Fibroblast of mammary gland (primary cell): ENCODE measurements at regions not wholly inside any gene's neighbourhood (a gene's known extent, or its start where the extent isn't known, plus 50 kb on each side); places are given as distances from the start of the nearest gene placed in this dataset.

Experiments used
- DNase-seq: peaks from one replicate; pipeline ENCODE4 v3.0.0-alpha.2; 2010; ENCODE audit warnings: low read depth
- H3K4me3 ChIP-seq: 2 replicates; pipeline ENCODE4 v1.5.1; 2011; ENCODE audit warnings: low read depth, mild to moderate bottlenecking, low read length, moderate library complexity; ENCODE audit not compliant: control insufficient read depth
- TF ChIP-seq, protein P1 (sequence below): conservative IDR thresholded peaks from 2 replicates; pipeline ENCODE4 v1.5.1; 2011; ENCODE audit warnings: low read depth, low read length, inconsistent platforms; ENCODE audit not compliant: control insufficient read depth, insufficient read depth

DNA sequence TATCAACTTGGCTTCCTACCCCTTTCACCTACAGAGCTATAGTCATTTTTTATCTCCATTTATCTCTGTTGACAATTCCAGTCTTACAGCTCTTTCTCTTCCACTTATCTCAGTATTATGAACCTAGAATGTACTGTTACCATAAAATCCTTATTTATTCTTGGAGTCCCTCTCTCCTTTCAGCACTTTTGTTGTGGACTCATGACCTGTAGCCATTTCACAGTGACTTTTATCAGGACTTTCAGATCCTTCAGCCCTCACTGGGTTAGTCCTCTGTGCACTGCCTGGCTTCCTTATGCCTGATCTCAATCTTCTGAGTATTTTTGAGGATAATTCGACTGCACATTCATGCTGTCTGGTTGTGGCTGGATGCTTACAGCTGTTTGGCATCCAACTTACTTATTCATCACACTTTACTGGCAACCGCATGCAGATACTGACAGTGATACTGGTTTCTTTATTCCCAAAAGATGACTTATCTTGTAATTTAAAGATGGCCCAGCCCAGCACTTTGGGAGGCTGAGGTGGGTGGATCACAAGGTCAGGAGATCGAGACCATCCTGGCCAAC lies 293.3 kb downstream of the MAN2A1 start:
- DNase-seq: peak; percentile 77
- H3K4me3 ChIP-seq: no peak overlapping the region
- TF ChIP-seq, protein P1, sequence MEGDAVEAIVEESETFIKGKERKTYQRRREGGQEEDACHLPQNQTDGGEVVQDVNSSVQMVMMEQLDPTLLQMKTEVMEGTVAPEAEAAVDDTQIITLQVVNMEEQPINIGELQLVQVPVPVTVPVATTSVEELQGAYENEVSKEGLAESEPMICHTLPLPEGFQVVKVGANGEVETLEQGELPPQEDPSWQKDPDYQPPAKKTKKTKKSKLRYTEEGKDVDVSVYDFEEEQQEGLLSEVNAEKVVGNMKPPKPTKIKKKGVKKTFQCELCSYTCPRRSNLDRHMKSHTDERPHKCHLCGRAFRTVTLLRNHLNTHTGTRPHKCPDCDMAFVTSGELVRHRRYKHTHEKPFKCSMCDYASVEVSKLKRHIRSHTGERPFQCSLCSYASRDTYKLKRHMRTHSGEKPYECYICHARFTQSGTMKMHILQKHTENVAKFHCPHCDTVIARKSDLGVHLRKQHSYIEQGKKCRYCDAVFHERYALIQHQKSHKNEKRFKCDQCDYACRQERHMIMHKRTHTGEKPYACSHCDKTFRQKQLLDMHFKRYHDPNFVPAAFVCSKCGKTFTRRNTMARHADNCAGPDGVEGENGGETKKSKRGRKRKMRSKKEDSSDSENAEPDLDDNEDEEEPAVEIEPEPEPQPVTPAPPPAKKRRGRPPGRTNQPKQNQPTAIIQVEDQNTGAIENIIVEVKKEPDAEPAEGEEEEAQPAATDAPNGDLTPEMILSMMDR: no peak

DNA sequence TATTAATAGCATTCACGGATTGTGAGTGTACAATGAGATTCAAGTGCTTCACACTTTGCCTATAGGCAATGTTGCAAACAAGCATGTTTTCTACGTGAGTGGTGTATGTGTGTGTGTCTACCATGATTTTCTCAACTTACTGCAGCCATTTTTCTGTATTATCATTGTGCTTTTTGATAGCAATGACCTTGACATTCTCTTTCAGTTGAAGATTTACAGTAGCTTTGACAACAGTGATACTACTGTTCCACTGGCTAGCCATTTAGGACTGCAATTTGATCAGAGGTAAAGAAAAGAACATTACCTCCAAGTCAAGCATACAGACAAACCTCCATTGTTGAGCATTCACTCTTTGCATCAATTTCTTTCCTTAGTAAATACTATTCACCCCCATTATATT lies 297.0 kb downstream of the MAN2A1 start:
- no peak for DNase-seq
- H3K4me3 ChIP-seq: no peak overlapping the region
- TF ChIP-seq, protein P1: no peak

DNA sequence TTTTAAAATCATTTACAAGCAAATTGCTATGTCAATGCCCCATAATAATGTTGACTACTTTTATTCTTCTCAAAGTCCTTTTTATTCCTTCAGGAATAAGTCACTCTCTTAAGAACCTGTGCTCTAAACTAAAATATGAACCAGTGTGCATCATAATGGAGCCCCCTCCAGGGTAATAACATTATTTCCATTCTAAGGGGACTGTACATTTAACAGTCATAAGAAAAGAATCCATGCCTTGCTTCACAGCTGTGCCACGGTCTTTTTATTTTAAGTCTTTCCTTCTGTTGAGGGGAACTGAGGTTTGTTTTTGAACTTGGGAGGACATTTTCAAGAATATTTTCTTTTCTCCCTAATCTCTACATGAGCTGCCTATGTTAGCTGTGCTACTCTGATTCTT lies 297.6 kb downstream of the MAN2A1 start:
- TF ChIP-seq, protein P1: no peak
- no peak for DNase-seq

DNA sequence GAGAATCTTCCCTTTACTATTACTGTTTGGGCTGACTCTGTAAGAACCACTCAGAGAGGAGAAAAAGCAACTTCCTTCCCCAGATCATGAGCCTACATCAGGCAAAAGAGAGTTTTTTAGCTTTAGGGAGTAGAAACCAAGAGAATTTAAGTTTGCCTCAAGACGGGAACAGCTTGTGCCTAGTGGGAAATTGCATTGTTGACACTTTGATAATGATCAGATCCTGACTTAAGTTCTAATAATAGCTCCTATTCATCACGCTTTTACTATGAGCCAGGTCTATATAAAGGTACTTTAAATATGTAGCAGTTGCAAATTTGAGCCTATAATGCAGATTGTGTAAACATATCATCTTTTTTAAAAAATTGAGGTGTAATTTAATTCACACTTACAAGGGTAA lies 298.2 kb downstream of the MAN2A1 start:
- no peak overlapping the region for H3K4me3 ChIP-seq
- no peak for DNase-seq
- TF ChIP-seq, protein P1: no peak

More for the DNA sequence above, 297.6 kb downstream of the MAN2A1 start:
- H3K4me3 ChIP-seq: no peak overlapping the region

DNA sequence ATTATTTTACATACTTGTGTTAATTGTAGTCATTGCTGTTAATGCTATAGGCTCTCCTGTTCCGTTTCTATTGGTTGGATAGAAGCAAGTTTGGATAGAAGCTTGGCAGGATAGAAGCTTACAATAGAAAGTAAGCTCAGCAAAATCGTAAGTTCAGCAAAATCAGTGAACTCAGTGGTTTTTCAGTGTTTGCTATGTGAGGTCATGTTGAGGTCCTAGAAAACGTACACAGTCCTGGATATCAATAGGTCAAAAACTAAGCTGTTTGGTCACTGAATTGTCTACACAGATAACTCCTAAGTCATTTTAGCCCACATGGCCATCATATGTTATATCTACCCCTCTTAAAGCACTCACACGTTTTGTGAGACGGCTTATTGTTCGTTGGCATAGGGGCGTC lies 299.4 kb downstream of the MAN2A1 start:
- TF ChIP-seq, protein P1: no peak
- no peak for DNase-seq
- H3K4me3 ChIP-seq: no peak overlapping the region

DNA sequence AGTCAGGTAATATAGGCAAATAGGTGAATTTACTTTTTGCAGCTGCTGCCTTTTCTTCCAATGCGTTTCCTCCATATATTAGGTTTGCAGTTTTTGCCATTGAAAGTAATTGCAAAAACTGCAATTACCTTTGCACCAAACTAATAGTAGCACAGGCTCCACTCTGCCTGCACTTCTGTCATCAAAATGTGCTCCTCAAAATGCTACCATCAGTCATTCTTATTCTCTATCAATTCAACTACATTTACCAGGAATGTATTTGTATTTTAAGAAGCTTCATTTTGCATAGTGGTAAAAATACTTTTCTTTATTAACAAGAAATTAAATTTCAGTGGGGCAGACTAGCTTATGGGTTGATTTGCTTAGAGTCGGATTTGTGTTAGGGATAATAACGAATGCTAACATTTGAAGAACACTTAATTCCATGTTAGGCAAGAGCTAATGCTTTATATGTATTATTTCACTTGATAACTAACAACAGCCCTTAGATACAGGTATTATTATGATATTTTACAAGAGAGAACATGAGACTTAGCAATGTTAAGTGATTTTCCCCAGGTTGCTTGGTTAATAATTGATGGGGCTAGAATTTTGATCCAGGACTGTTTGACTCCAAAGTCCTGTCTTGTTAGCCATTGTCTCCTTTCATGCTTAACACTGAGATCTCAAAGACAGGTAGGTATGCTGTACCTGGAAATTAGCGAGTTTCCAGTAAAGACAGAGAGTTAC lies 300.4 kb downstream of the MAN2A1 start:
- DNase-seq: no peak
- TF ChIP-seq, protein P1: no peak
- H3K4me3 ChIP-seq: no peak overlapping the region
